Brain microvascular endothelial cell (primary cell): ENCODE measurements at regions not wholly inside any gene's neighbourhood (a gene's known extent, or its start where the extent isn't known, plus 50 kb on each side); places are given as distances from the start of the nearest gene placed in this dataset.

ENCODE experiments used
- DNase-seq: peaks from one replicate; pipeline ENCODE4 v3.0.0-alpha.2; 2020
- H3K27ac ChIP-seq: fragments of 250-450 bp; sonication (Bioruptor Pico); 2 replicates; pipeline ENCODE4 v1.5.1; 2020; ENCODE audit warnings: mild to moderate bottlenecking, moderate library complexity
- H3K27me3 ChIP-seq: fragments of 250-450 bp; sonication (Bioruptor Pico); replicated peaks from 2 replicates; pipeline ENCODE4 v1.5.1; 2020; ENCODE audit warnings: mild to moderate bottlenecking
- H3K36me3 ChIP-seq: fragments of 250-450 bp; sonication (Bioruptor Pico); replicated peaks from 2 replicates; pipeline ENCODE4 v1.5.1; 2020; ENCODE audit warnings: mild to moderate bottlenecking
- H3K4me3 ChIP-seq: 2 replicates; pipeline ENCODE4 v1.5.1; 2011; ENCODE audit warnings: low read depth, mild to moderate bottlenecking, control low read depth, low read length, moderate library complexity
- CTCF ChIP-seq: IDR thresholded peaks from 2 replicates; pipeline ENCODE4 v1.5.1; 2011; ENCODE audit warnings: low read depth, mild to moderate bottlenecking, moderate library complexity, low read length, control low read depth, inconsistent platforms; ENCODE audit errors: missing control alignments
- in situ Hi-C: cut with HindIII; loops from 2 replicates; pipeline ENCODE4 v1.10.0; 2017; ENCODE audit warnings: low sequenced_read_pairs, low pct_ligation_motif_present

- DNase-seq, result no peak
- no peaks in the 10 kb centered on the region for H3K36me3 ChIP-seq
- in situ Hi-C loops, result no loop called here
- H3K27me3 ChIP-seq, result no peaks in the 10 kb centered on the region
- no peak overlapping the region for H3K27ac ChIP-seq
- TF ChIP-seq CTCF, result no peak
- H3K4me3 ChIP-seq, result no peak overlapping the region
Measured at GRCh38 chr21:32196001-32196400, 82.8 kb downstream of the MIS18A start.

DNA sequence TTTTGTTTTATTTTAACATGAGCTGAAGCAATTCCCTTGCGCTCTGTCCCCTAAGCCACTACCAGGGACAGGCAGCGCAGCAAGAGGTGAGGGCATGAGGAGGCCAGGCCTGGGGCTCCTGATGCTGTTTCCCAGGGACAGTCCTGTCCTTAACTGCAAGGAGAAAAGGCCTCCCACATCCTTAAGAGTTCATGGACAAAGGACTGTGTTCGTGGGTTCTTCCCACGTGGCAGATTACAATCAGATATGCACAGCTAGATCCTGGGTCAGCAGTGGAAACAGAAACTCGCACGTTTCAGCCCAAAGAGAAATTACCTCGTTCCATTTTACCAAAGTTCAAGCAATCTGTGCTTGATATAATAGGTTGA is 85.8 kb downstream of the MIS18A start:
- TF ChIP-seq CTCF, result no peak
- no peaks in the 10 kb centered on the region for H3K36me3 ChIP-seq
- no peak overlapping the region for H3K27ac ChIP-seq
- in situ Hi-C loops, result no loop called here
- DNase-seq, result no peak
- no peak overlapping the region for H3K4me3 ChIP-seq
- no peaks in the 10 kb centered on the region for H3K27me3 ChIP-seq

DNA sequence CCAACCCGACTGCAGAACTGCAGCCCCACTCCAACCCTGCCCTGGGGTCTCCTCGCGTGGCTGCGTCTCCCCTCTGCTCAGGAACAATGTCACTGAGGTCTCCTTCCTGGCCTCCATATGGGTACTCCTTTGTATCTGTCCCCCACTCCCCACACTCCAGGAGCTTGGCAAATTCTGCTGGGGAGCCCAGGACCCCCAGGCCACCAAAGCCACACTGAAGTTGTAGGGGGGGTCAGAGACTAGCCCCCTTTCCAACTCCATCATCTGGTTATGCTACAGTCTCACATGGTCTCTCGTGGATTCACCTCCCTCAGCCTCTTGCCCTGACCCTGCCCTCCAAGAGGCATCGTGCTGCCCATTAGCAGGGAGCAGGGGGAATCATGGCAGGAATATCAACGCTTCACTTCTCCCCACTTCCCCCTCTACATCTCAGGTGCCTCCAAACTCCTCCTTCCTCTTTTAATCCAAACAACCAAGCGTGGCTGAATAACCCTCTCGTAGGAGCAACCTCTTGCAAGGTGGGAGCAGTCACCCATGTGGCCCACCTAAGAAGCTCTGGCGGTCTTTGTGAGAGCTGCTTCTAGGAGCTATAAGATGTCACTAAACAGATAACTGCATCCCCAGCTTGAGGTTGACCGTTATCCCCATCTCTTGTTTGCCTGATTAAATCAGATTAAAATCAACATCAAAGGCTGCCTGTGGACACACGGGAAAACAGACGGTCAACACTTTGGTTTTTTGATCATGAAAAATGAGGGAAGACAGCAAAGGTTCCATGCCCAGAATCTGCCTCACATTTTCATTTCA is 86.4 kb downstream of the MIS18A start:
- H3K4me3 ChIP-seq, result no peak overlapping the region
- H3K27ac ChIP-seq, result no peak overlapping the region
- TF ChIP-seq CTCF, result no peak
- in situ Hi-C loops, result no loop called here
- no peak for DNase-seq
- no peaks in the 10 kb centered on the region for H3K27me3 ChIP-seq
- no peaks in the 10 kb centered on the region for H3K36me3 ChIP-seq

GRCh38 chr21:32190493-32191144 is 88.2 kb downstream of the MIS18A start:
- no peak overlapping the region for H3K4me3 ChIP-seq
- no peak overlapping the region for H3K27ac ChIP-seq
- no peak for TF ChIP-seq CTCF
- no peak for DNase-seq
- H3K27me3 ChIP-seq, result no peaks in the 10 kb centered on the region
- in situ Hi-C loops, result no loop called here
- H3K36me3 ChIP-seq, result no peaks in the 10 kb centered on the region

GRCh38 chr21:32189688-32190483 is 89.0 kb downstream of the MIS18A start:
- no peak overlapping the region for H3K4me3 ChIP-seq
- in situ Hi-C loops, result no loop called here
- no peaks in the 10 kb centered on the region for H3K27me3 ChIP-seq
- no peak overlapping the region for H3K27ac ChIP-seq
- DNase-seq, result no peak
- H3K36me3 ChIP-seq, result no peaks in the 10 kb centered on the region
- TF ChIP-seq CTCF, result no peak
